22Rv1 (cell line): ENCODE measurements at regions not wholly inside any gene's neighbourhood (a gene's known extent, or its start where the extent isn't known, plus 50 kb on each side); places are given as distances from the start of the nearest gene placed in this dataset.
"Not testable (repeated sequence)": the region's sequence is repeated elsewhere in the genome, so short reads cannot be mapped to it uniquely, and the experiment has no call there.

Experiments
- H3K27ac ChIP-seq: fragments of 450-650 bp; 2 replicates; pipeline ENCODE4 v1.5.1; 2017
- CTCF ChIP-seq: fragments of 450-650 bp; IDR thresholded peaks from 2 replicates; pipeline ENCODE4 v1.5.1; 2017; ENCODE audit warnings: mild to moderate bottlenecking
- ZFX ChIP-seq: fragments of 450-650 bp; IDR thresholded peaks from 2 replicates; pipeline ENCODE4 v1.6.1; 2017; ENCODE audit warnings: antibody characterized with exemption, borderline replicate concordance

GRCh38 chr19:30807278-30807677 is 435.1 kb downstream of the ZNF536 start:
- H3K27ac ChIP-seq = no peak overlapping the region
- TF ChIP-seq ZFX = no peak
- no peak for TF ChIP-seq CTCF

GRCh38 chr19:30806311-30806710 is 434.1 kb downstream of the ZNF536 start:
- no peak overlapping the region for H3K27ac ChIP-seq

GRCh38 chr19:30804751-30805150 is 432.6 kb downstream of the ZNF536 start:
- TF ChIP-seq ZFX (no peak), CTCF (no peak)
- H3K27ac ChIP-seq = no peak overlapping the region

More at GRCh38 chr19:30806311-30806710, 434.1 kb downstream of the ZNF536 start:
- TF ChIP-seq ZFX = no peak
- TF ChIP-seq CTCF = no peak

GRCh38 chr19:30804333-30804732 is 432.1 kb downstream of the ZNF536 start:
- not testable (repeated sequence) for H3K27ac ChIP-seq

GRCh38 chr19:30802424-30803013 is 430.3 kb downstream of the ZNF536 start:
- no peak for TF ChIP-seq CTCF
- no peak for TF ChIP-seq ZFX
- no peak overlapping the region for H3K27ac ChIP-seq

- no peak for TF ChIP-seq ZFX
- peak; percentile 85 for TF ChIP-seq CTCF
Observed at GRCh38 chr19:30799865-30800755, 427.9 kb downstream of the ZNF536 start.

GRCh38 chr19:30795727-30796126 is 423.5 kb downstream of the ZNF536 start:
- no peak for TF ChIP-seq ZFX
- H3K27ac ChIP-seq = no peak overlapping the region

More at GRCh38 chr19:30799865-30800755, 427.9 kb downstream of the ZNF536 start:
- no peak overlapping the region for H3K27ac ChIP-seq
